Left lung (tissue), 4 donors: ENCODE measurements at regions not wholly inside any gene's neighbourhood (a gene's known extent, or its start where the extent isn't known, plus 50 kb on each side); places are given as distances from the start of the nearest gene placed in this dataset.

Experiments used
- ATAC-seq: fragments of 200-7000 bp; cut with Tn5 transposase; one replicate; pipeline ENCODE4 v1.9.1; 2020; ENCODE audit warnings: moderate library complexity
- DNase-seq, 4 donors: peaks; one replicate each; pipeline ENCODE4 v3.0.0-alpha.2; 2013 to 2020
- H3K27ac ChIP-seq, 2 donors: fragments of 200-600 bp; sonication (generic) in 1 of 2; one replicate each; pipeline versions ENCODE4 v1.5.0 to v1.8.0; 2020 to 2021
- H3K27me3 ChIP-seq, 2 donors: fragments of 200-600 bp; sonication (generic) in 1 of 2; one replicate each; pipeline versions ENCODE4 v1.5.0 to v1.8.0; 2020 to 2021
- H3K36me3 ChIP-seq, 2 donors: fragments of 200-600 bp; sonication (generic) in 1 of 2; one replicate each; pipeline versions ENCODE4 v1.5.0 to v1.8.0; 2020 to 2021
- H3K4me1 ChIP-seq, 2 donors: fragments of 200-600 bp; one replicate each; pipeline ENCODE4 v1.8.0; 2021
- H3K4me3 ChIP-seq, 2 donors: fragments of 200-600 bp; sonication (generic) in 1 of 2; one replicate each; pipeline versions ENCODE4 v1.5.0 to v1.8.0; 2020 to 2021; ENCODE audit warnings: mild to moderate bottlenecking in 1 of 2
- H3K9me3 ChIP-seq, 2 donors: fragments of 200-600 bp; sonication (generic) in 1 of 2; one replicate each; pipeline versions ENCODE4 v1.5.0 to v1.8.0; 2020 to 2021
- CTCF ChIP-seq, 2 donors: fragments of 200-600 bp; sonication (generic) in 1 of 2; IDR thresholded peaks; one replicate each; pipeline versions ENCODE4 v1.5.0 to v1.8.0; 2021; ENCODE audit warnings: antibody characterized with exemption in 2 of 2
- intact Hi-C, 2 donors: fragments of 100-400 bp; cut with DNase I; formaldehyde crosslinking; loops; one replicate each; pipeline versions ENCODE4 v1.11.2 to v1.14.2; 2022
- donor health status: DM: no; HTN: yes; CAD: no.
- donor health status: DM: no; HTN: no; CAD: no.

- TF ChIP-seq CTCF (IDR thresholded peaks at IDR 0.05), result no peak
- no peaks in the 10 kb centered on the region for H3K9me3 ChIP-seq
- no peaks in the 10 kb centered on the region for H3K27me3 ChIP-seq
- ATAC-seq (no peak), DNase-seq (no peak)
- H3K27ac ChIP-seq, result no peak overlapping the region
- intact Hi-C loops, result no loop called here
- no peaks in the 10 kb centered on the region for H3K36me3 ChIP-seq
- no peak overlapping the region for H3K4me3 ChIP-seq
- no peaks in the 10 kb centered on the region for H3K4me1 ChIP-seq
These were observed 60.5 kb upstream of the C5orf46 start for GRCh38 chr5:147966829-147967228.

GRCh38 chr5:147966326-147966725, 60.0 kb upstream of the C5orf46 start:
- no peaks in the 10 kb centered on the region for H3K36me3 ChIP-seq
- H3K9me3 ChIP-seq, result no peaks in the 10 kb centered on the region
- no peak for DNase-seq
- TF ChIP-seq CTCF (IDR thresholded peaks at IDR 0.05), result no peak
- H3K4me1 ChIP-seq, result no peaks in the 10 kb centered on the region
- no peak for ATAC-seq
- H3K27me3 ChIP-seq, result no peaks in the 10 kb centered on the region
- no peak overlapping the region for H3K4me3 ChIP-seq
- intact Hi-C loops, result no loop called here
- peak overlapping the region in 1 of 2 donors; percentile 24 for H3K27ac ChIP-seq

GRCh38 chr5:147965715-147966114, 59.4 kb upstream of the C5orf46 start:
- ATAC-seq (peak; percentile 41), DNase-seq (no peak)
- no peaks in the 10 kb centered on the region for H3K36me3 ChIP-seq
- H3K4me1 ChIP-seq, result no peaks in the 10 kb centered on the region
- no peaks in the 10 kb centered on the region for H3K27me3 ChIP-seq
- H3K9me3 ChIP-seq, result no peaks in the 10 kb centered on the region
- H3K4me3 ChIP-seq, result no peak overlapping the region
- peak overlapping the region in 1 of 2 donors; percentile 24 for H3K27ac ChIP-seq
- no peak for TF ChIP-seq CTCF (IDR thresholded peaks at IDR 0.05)
- intact Hi-C loops, result no loop called here

GRCh38 chr5:147963948-147964693, 57.8 kb upstream of the C5orf46 start:
- no peaks in the 10 kb centered on the region for H3K36me3 ChIP-seq
- no peaks in the 10 kb centered on the region for H3K9me3 ChIP-seq
- ATAC-seq, result peak; percentile 39
- TF ChIP-seq CTCF (IDR thresholded peaks at IDR 0.05), result no peak
- H3K27me3 ChIP-seq, result no peaks in the 10 kb centered on the region
- H3K4me1 ChIP-seq, result no peaks in the 10 kb centered on the region
- intact Hi-C loops, result no loop called here
- no peak for DNase-seq
- H3K27ac ChIP-seq, result peak overlapping the region in 1 of 2 donors; percentile 51
- no peak overlapping the region for H3K4me3 ChIP-seq

GRCh38 chr5:147963436-147963835, 57.1 kb upstream of the C5orf46 start:
- no peak for TF ChIP-seq CTCF (IDR thresholded peaks at IDR 0.05)
- H3K36me3 ChIP-seq, result no peaks in the 10 kb centered on the region
- no peak overlapping the region for H3K4me3 ChIP-seq
- peak overlapping the region in 1 of 2 donors; percentile 51 for H3K27ac ChIP-seq
- H3K4me1 ChIP-seq, result no peaks in the 10 kb centered on the region
- ATAC-seq, result no peak
- no peaks in the 10 kb centered on the region for H3K9me3 ChIP-seq
- intact Hi-C loops, result no loop called here
- no peak for DNase-seq
- no peaks in the 10 kb centered on the region for H3K27me3 ChIP-seq
